ENCODE measurements at regions not wholly inside any gene's neighbourhood (a gene's known extent, or its start where the extent isn't known, plus 50 kb on each side); places are given as distances from the start of the nearest gene placed in this dataset.

GRCh38 chr1:2935184-2935583 is 86.1 kb upstream of the ACTRT2 start:
- 0% methylated on average over 1 of the region's 5 CpGs for WGBS (ENCODE audit: missing lambda C conversion rate)
- POLR2A ChIA-PET = no interaction called here
- no peak for ATAC-seq

GRCh38 chr1:2935751-2936390 is 85.4 kb upstream of the ACTRT2 start:
- no peak for FAIRE-seq
- WGBS (ENCODE audit: missing lambda C conversion rate) = 20% methylated on average over 8 of the region's 23 CpGs

More at GRCh38 chr1:2935184-2935583, 86.1 kb upstream of the ACTRT2 start:
- Histone ChIP-seq H3K4me3 (no peak overlapping the region), H3K4me1 (no peaks in the 10 kb centered on the region), H3K27ac (no peak overlapping the region), H3K4me2 (no peak overlapping the region), H3K9me3 (no peaks in the 10 kb centered on the region)
- FAIRE-seq (no peak), DNase-seq (ENCODE audit: low read depth in 1 of 2, low spot score in 1 of 2) (no peak)
- TF ChIP-seq EP300 (IDR thresholded peaks at IDR 0.05) = no peak
- TF ChIP-seq RNF2 (IDR thresholded peaks at IDR 0.05; ENCODE audit: borderline replicate concordance, low read depth) = no peak
- TF ChIP-seq HOXB5 (CRISPR knock-in tag; IDR thresholded peaks at IDR 0.05) = no peak
- TF ChIP-seq ZNF302 (CRISPR knock-in tag; IDR thresholded peaks at IDR 0.05) = no peak
- no peak for TF ChIP-seq ATOH8 (CRISPR knock-in tag; IDR thresholded peaks at IDR 0.05; ENCODE audit: low read depth)
- no peak for TF ChIP-seq CBX8 (IDR thresholded peaks at IDR 0.05)
- TF ChIP-seq, protein P1, sequence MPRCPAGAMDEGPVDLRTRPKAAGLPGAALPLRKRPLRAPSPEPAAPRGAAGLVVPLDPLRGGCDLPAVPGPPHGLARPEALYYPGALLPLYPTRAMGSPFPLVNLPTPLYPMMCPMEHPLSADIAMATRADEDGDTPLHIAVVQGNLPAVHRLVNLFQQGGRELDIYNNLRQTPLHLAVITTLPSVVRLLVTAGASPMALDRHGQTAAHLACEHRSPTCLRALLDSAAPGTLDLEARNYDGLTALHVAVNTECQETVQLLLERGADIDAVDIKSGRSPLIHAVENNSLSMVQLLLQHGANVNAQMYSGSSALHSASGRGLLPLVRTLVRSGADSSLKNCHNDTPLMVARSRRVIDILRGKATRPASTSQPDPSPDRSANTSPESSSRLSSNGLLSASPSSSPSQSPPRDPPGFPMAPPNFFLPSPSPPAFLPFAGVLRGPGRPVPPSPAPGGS (IDR thresholded peaks at IDR 0.05) = no peak
- TF ChIP-seq GATA3 (IDR thresholded peaks at IDR 0.05; ENCODE audit: borderline replicate concordance) = no peak
- no peak for TF ChIP-seq JUN (IDR thresholded peaks at IDR 0.05)
- TF ChIP-seq FOSB (CRISPR knock-in tag; IDR thresholded peaks at IDR 0.05) = no peak
- TF ChIP-seq CBX2 (IDR thresholded peaks at IDR 0.05; ENCODE audit: borderline replicate concordance, low read depth) = no peak
- TF ChIP-seq POLR2A (IDR thresholded peaks at IDR 0.05; ENCODE audit: low read length) = no peak
- TF ChIP-seq NFE2L2 (conservative IDR thresholded peaks at IDR 0.05; ENCODE audit: low read length) = no peak
- CTCF ChIA-PET = no interaction called here

More at GRCh38 chr1:2935751-2936390, 85.4 kb upstream of the ACTRT2 start:
- Histone ChIP-seq H3K4me2 (no peak overlapping the region), H3K27ac (no peak overlapping the region), H3K9me3 (peaks cover 1% of the 10 kb centered on the region; the same call in 1 of the 3 replicates), H3K4me1 (no peaks in the 10 kb centered on the region), H3K4me3 (no peak overlapping the region)
- CTCF ChIA-PET = no interaction called here
- no peak for DNase-seq (ENCODE audit: low read depth in 1 of 2, low spot score in 1 of 2)
- POLR2A ChIA-PET = no interaction called here
- no peak for TF ChIP-seq HMGXB4 (CRISPR knock-in tag; IDR thresholded peaks at IDR 0.05; ENCODE audit: borderline replicate concordance)
- TF ChIP-seq ZFP36 (IDR thresholded peaks at IDR 0.05; ENCODE audit: borderline replicate concordance, partially characterized antibody) = no peak
- no peak for TF ChIP-seq PHF8 (IDR thresholded peaks at IDR 0.05; ENCODE audit: borderline replicate concordance, low read depth)
- TF ChIP-seq EHF (CRISPR knock-in tag; IDR thresholded peaks at IDR 0.05) = no peak
- no peak for TF ChIP-seq CBX8 (IDR thresholded peaks at IDR 0.05)
- no peak for TF ChIP-seq CHD4 (IDR thresholded peaks at IDR 0.05; ENCODE audit: borderline replicate concordance)
- TF ChIP-seq MAX (IDR thresholded peaks at IDR 0.05) = no peak
- no peak for TF ChIP-seq BHLHE40 (IDR thresholded peaks at IDR 0.05; ENCODE audit: low read depth, low read length)
- TF ChIP-seq MAZ (IDR thresholded peaks at IDR 0.05; ENCODE audit: borderline replicate concordance, low read depth, low read length) = no peak
- TF ChIP-seq CHD2 (IDR thresholded peaks at IDR 0.05; ENCODE audit: low read length, partially characterized antibody) = no peak
- no peak for TF ChIP-seq NPAS2 (CRISPR knock-in tag; IDR thresholded peaks at IDR 0.05; ENCODE audit: borderline replicate concordance)
- no peak for TF ChIP-seq MAFK (IDR thresholded peaks at IDR 0.05; ENCODE audit: partially characterized antibody)
- no peak for TF ChIP-seq HEYL (CRISPR knock-in tag; IDR thresholded peaks at IDR 0.05)
- no peak for TF ChIP-seq FOSB (CRISPR knock-in tag; IDR thresholded peaks at IDR 0.05)
- no peak for TF ChIP-seq CEBPB (IDR thresholded peaks at IDR 0.05)
- TF ChIP-seq, protein P2, sequence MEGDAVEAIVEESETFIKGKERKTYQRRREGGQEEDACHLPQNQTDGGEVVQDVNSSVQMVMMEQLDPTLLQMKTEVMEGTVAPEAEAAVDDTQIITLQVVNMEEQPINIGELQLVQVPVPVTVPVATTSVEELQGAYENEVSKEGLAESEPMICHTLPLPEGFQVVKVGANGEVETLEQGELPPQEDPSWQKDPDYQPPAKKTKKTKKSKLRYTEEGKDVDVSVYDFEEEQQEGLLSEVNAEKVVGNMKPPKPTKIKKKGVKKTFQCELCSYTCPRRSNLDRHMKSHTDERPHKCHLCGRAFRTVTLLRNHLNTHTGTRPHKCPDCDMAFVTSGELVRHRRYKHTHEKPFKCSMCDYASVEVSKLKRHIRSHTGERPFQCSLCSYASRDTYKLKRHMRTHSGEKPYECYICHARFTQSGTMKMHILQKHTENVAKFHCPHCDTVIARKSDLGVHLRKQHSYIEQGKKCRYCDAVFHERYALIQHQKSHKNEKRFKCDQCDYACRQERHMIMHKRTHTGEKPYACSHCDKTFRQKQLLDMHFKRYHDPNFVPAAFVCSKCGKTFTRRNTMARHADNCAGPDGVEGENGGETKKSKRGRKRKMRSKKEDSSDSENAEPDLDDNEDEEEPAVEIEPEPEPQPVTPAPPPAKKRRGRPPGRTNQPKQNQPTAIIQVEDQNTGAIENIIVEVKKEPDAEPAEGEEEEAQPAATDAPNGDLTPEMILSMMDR (IDR thresholded peaks at IDR 0.05) = no peak
- ATAC-seq = no peak

Measured in A549 (cell line).